Mesothelial cell of epicardium (in vitro differentiated cells): ENCODE measurements at regions not wholly inside any gene's neighbourhood (a gene's known extent, or its start where the extent isn't known, plus 50 kb on each side); places are given as distances from the start of the nearest gene placed in this dataset.

Experiments used
- DNase-seq, 2 experiments: peaks; one replicate each; pipeline ENCODE4 v3.0.0; 2021; ENCODE audit warnings: low spot score in 2 of 2; ENCODE audit not compliant: unreplicated experiment in 2 of 2
- H3K27ac Mint-ChIP-seq: 2 replicates; pipeline ENCODE4 v1.8.0; 2021; ENCODE audit warnings: mixed read lengths
- H3K27me3 Mint-ChIP-seq: 2 replicates; pipeline ENCODE4 v1.8.0; 2021; ENCODE audit warnings: low read depth, mixed read lengths
- H3K36me3 Mint-ChIP-seq: 2 replicates; pipeline ENCODE4 v1.8.0; 2021; ENCODE audit warnings: mixed read lengths
- H3K4me1 Mint-ChIP-seq: 2 replicates; pipeline ENCODE4 v1.8.0; 2021; ENCODE audit warnings: mixed read lengths
- H3K4me3 Mint-ChIP-seq: 2 replicates; pipeline ENCODE4 v1.8.0; 2021; ENCODE audit warnings: mild to moderate bottlenecking, moderate library complexity, mixed read lengths
- H3K9me3 Mint-ChIP-seq: 2 replicates; pipeline ENCODE4 v1.8.0; 2021; ENCODE audit warnings: mixed read lengths
- TF ChIP-seq, protein P1 (sequence below): fragments of 200-600 bp; sonication (generic); IDR thresholded peaks from one replicate; pipeline ENCODE4 v1.5.0; 2021; ENCODE audit warnings: antibody characterized with exemption; ENCODE audit not compliant: unreplicated experiment

DNA sequence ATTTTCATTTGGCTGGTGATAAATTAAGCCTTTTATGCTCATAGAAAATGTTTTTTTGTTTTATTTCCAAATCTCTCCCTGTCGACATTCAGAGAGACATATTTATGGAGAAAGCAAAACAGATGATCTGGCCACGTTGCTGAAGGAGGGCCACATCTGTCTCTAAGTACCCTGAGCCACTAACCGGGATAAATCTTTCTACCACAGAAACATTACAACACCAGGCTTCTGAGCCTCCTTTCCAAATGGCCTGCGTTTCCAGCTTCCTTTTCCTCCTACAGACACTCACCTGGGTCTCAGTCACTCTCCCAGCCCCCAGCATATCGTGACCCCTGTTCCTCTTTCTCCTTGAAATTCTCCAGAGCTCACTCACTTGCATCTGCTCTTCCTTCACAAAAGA, 161.0 kb downstream of the ARRDC4 start:
- no peaks in the 10 kb centered on the region for H3K36me3 Mint-ChIP-seq
- TF ChIP-seq, protein P1, sequence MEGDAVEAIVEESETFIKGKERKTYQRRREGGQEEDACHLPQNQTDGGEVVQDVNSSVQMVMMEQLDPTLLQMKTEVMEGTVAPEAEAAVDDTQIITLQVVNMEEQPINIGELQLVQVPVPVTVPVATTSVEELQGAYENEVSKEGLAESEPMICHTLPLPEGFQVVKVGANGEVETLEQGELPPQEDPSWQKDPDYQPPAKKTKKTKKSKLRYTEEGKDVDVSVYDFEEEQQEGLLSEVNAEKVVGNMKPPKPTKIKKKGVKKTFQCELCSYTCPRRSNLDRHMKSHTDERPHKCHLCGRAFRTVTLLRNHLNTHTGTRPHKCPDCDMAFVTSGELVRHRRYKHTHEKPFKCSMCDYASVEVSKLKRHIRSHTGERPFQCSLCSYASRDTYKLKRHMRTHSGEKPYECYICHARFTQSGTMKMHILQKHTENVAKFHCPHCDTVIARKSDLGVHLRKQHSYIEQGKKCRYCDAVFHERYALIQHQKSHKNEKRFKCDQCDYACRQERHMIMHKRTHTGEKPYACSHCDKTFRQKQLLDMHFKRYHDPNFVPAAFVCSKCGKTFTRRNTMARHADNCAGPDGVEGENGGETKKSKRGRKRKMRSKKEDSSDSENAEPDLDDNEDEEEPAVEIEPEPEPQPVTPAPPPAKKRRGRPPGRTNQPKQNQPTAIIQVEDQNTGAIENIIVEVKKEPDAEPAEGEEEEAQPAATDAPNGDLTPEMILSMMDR, result no peak
- no peaks in the 10 kb centered on the region for H3K9me3 Mint-ChIP-seq
- H3K4me3 Mint-ChIP-seq, result no peak overlapping the region
- no peak overlapping the region for H3K27ac Mint-ChIP-seq
- H3K4me1 Mint-ChIP-seq, result peaks cover 11% of the 10 kb centered on the region
- DNase-seq, result no peak
- peaks cover 14% of the 10 kb centered on the region for H3K27me3 Mint-ChIP-seq

DNA sequence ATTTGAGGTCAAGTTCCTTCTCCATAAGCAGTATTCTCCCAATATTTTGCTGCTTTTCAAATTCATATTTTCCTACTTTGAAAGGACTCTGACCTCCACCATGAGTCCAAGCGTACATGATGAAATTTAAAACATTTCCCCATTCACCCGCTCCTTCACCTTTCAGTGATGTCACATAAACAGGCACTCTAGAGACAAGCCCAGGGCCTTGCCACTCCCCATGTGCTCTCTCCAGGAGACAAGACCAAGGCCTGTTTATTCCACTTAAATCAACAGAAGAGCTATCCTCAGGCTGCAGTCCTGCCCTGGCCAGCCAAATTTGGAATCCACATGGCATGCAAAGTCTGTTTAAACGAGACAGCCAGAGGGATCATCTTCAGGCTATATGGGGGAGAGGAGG, 161.5 kb downstream of the ARRDC4 start:
- no peaks in the 10 kb centered on the region for H3K36me3 Mint-ChIP-seq
- H3K9me3 Mint-ChIP-seq, result no peaks in the 10 kb centered on the region
- no peak overlapping the region for H3K4me3 Mint-ChIP-seq
- TF ChIP-seq, protein P1, result no peak
- peaks cover 14% of the 10 kb centered on the region for H3K27me3 Mint-ChIP-seq
- peaks cover 11% of the 10 kb centered on the region for H3K4me1 Mint-ChIP-seq
- DNase-seq, result no peak
- no peak overlapping the region for H3K27ac Mint-ChIP-seq

DNA sequence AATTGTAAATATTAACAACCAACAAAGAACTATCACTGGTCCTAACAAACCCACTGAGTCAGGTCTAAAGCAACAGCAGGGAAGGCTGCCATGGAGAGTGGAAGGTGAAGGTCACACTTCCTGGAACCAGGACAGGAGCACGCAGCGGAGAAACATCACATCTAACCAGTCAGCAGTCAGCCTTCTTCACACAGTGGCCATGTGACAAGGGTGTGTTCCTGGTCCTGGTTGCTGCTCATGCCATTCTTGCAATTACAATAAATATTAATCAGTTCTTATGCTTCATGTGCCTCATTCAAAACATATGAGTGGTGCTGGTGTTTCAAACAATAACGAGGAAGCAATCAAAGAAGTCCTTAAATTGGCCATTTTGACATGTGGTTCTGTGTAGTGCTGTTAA, 162.8 kb downstream of the ARRDC4 start:
- Mint-ChIP-seq H3K36me3 (no peaks in the 10 kb centered on the region), H3K9me3 (no peaks in the 10 kb centered on the region), H3K27me3 (peaks cover 16% of the 10 kb centered on the region), H3K4me3 (no peak overlapping the region), H3K4me1 (peaks cover 11% of the 10 kb centered on the region), H3K27ac (no peak overlapping the region)
- DNase-seq, result no peak
- TF ChIP-seq, protein P1, result no peak

DNA sequence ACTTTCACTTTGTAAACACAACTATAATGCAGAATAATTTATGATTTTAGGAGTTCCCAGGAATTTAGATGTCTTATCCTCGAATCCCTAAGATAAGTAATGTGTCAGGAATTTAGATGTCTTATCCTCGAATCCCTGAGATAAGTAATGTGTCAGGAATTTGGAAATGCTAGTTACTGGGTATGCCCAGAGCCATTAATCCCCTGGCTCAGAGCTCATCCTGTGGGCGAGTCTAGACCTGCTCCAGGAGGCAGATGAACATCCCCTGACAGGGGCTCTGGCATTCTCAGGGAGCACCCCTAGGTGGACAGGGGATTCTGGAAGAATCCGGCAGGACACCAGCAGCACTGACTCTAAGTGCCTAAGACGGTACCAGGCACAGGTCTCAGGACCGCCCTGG, 163.3 kb downstream of the ARRDC4 start:
- H3K27ac Mint-ChIP-seq, result no peak overlapping the region
- no peaks in the 10 kb centered on the region for H3K9me3 Mint-ChIP-seq
- H3K4me3 Mint-ChIP-seq, result no peak overlapping the region
- H3K4me1 Mint-ChIP-seq, result peaks cover 11% of the 10 kb centered on the region
- no peaks in the 10 kb centered on the region for H3K36me3 Mint-ChIP-seq
- peaks cover 18% of the 10 kb centered on the region for H3K27me3 Mint-ChIP-seq
- no peak for DNase-seq
- TF ChIP-seq, protein P1, result no peak

DNA sequence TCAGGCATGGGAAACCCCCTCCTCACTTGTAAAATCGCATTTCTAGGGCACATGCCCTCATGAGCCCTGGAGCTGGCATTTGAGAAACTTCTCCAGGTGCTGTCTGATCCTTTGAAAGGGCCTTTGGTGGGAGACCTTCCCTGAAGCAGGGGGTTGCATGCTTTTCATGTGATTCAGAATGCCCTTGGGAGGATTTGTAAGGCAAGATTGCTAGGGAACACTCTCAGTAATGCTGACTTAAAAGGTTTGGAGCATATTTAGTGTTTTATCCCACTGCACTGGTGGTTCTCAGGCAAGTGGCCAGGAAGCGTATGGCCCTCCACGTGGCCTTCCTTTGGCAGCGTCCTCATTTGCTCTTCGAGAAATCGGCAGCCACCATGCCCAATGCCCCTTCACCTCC, 164.1 kb downstream of the ARRDC4 start:
- Mint-ChIP-seq H3K27me3 (peaks cover 20% of the 10 kb centered on the region), H3K4me1 (peaks cover 11% of the 10 kb centered on the region), H3K27ac (no peak overlapping the region), H3K36me3 (no peaks in the 10 kb centered on the region), H3K4me3 (no peak overlapping the region), H3K9me3 (no peaks in the 10 kb centered on the region)
- TF ChIP-seq, protein P1, result no peak
- no peak for DNase-seq
